ENCODE measurements at regions not wholly inside any gene's neighbourhood (a gene's known extent, or its start where the extent isn't known, plus 50 kb on each side); places are given as distances from the start of the nearest gene placed in this dataset.

GRCh38 chrX:95629737-95630136, 1054.9 kb upstream of the DIAPH2 start:
- TF ChIP-seq CTCF (conservative IDR thresholded peaks at IDR 0.05 in 1 of 2, IDR thresholded peaks at IDR 0.05 in 1 of 2; ENCODE audit: extremely low read depth in 1 of 2, insufficient read depth in 1 of 2, low read depth in 1 of 2, low read length in 2 of 2), result no peak
- no peak for TF ChIP-seq EZH2 (IDR thresholded peaks at IDR 0.05; ENCODE audit: borderline replicate concordance, low read length)
